NCI-H1417 treated with DMSO at 0.1 percent for 48 hours (cell line): ENCODE measurements at regions not wholly inside any gene's neighbourhood (a gene's known extent, or its start where the extent isn't known, plus 50 kb on each side); places are given as distances from the start of the nearest gene placed in this dataset.

Experiments used
- DNase-seq: peaks from one replicate; lab custom pipeline; 2025; lab: John Stamatoyannopoulos, UW

GRCh38 chr4:14700544-14700943 lies 301.7 kb upstream of the CPEB2 start:
- no peak for DNase-seq

GRCh38 chr4:14701389-14701788 lies 300.9 kb upstream of the CPEB2 start:
- no peak for DNase-seq

GRCh38 chr4:14701896-14702295 lies 300.4 kb upstream of the CPEB2 start:
- DNase-seq: no peak

GRCh38 chr4:14708574-14708973 lies 293.7 kb upstream of the CPEB2 start:
- no peak for DNase-seq

- no peak for DNase-seq
Measured at GRCh38 chr4:14711259-14711658, 291.0 kb upstream of the CPEB2 start.

GRCh38 chr4:14716691-14717090 lies 285.6 kb upstream of the CPEB2 start:
- no peak for DNase-seq

- no peak for DNase-seq
Measured at GRCh38 chr4:14719053-14719452, 283.2 kb upstream of the CPEB2 start.

- no peak for DNase-seq
Measured at GRCh38 chr4:14726441-14726840, 275.8 kb upstream of the CPEB2 start.

- peak; percentile 42 for DNase-seq
Measured at GRCh38 chr4:14726877-14727361, 275.4 kb upstream of the CPEB2 start.

- no peak for DNase-seq
Measured at GRCh38 chr4:14729282-14730000, 272.8 kb upstream of the CPEB2 start.

- DNase-seq: no peak
Measured at GRCh38 chr4:14742054-14742453, 260.2 kb upstream of the CPEB2 start.

GRCh38 chr4:14743172-14743571 lies 259.1 kb upstream of the CPEB2 start:
- no peak for DNase-seq

GRCh38 chr4:14743601-14744000 lies 258.7 kb upstream of the CPEB2 start:
- DNase-seq: no peak

GRCh38 chr4:14744346-14744745 lies 257.9 kb upstream of the CPEB2 start:
- no peak for DNase-seq

GRCh38 chr4:14749910-14750309 lies 252.4 kb upstream of the CPEB2 start:
- DNase-seq: no peak

- no peak for DNase-seq
Measured at GRCh38 chr4:14752341-14753046, 249.8 kb upstream of the CPEB2 start.

GRCh38 chr4:14767142-14767541 lies 235.1 kb upstream of the CPEB2 start:
- DNase-seq: no peak

GRCh38 chr4:14768449-14768848 lies 233.8 kb upstream of the CPEB2 start:
- no peak for DNase-seq

GRCh38 chr4:14769993-14770392 lies 232.3 kb upstream of the CPEB2 start:
- no peak for DNase-seq

- no peak for DNase-seq
Measured at GRCh38 chr4:14771094-14771493, 231.2 kb upstream of the CPEB2 start.

- no peak for DNase-seq
Measured at GRCh38 chr4:14771504-14772175, 230.6 kb upstream of the CPEB2 start.

GRCh38 chr4:14772388-14772787 lies 229.9 kb upstream of the CPEB2 start:
- DNase-seq: no peak
